Nephron progenitor cell (in vitro differentiated cells): ENCODE measurements at regions not wholly inside any gene's neighbourhood (a gene's known extent, or its start where the extent isn't known, plus 50 kb on each side); places are given as distances from the start of the nearest gene placed in this dataset.
A peak's percentile ranks its signal among the peaks of the same experiment; 100 is the strongest.

Experiments used
- DNase-seq: peaks from one replicate; pipeline ENCODE4 v3.0.0; 2021
- H3K27ac Mint-ChIP-seq: 2 replicates; pipeline ENCODE4 v1.8.0; 2021; ENCODE audit warnings: mild to moderate bottlenecking, moderate library complexity, mixed read lengths
- H3K27me3 Mint-ChIP-seq: 2 replicates; pipeline ENCODE4 v1.8.0; 2021; ENCODE audit warnings: mild to moderate bottlenecking, low read depth, mixed read lengths; ENCODE audit not compliant: poor library complexity
- H3K36me3 Mint-ChIP-seq: 2 replicates; pipeline ENCODE4 v1.8.0; 2021; ENCODE audit warnings: low read depth, mixed read lengths
- H3K4me1 Mint-ChIP-seq: 2 replicates; pipeline ENCODE4 v1.8.0; 2021; ENCODE audit warnings: mixed read lengths
- H3K4me3 Mint-ChIP-seq: 2 replicates; pipeline ENCODE4 v1.8.0; 2021; ENCODE audit warnings: mild to moderate bottlenecking, moderate library complexity, mixed read lengths
- H3K9me3 Mint-ChIP-seq: 2 replicates; pipeline ENCODE4 v1.8.0; 2021; ENCODE audit warnings: mild to moderate bottlenecking, moderate library complexity, mixed read lengths
- TF ChIP-seq, protein P1 (sequence below): fragments of 200-600 bp; sonication (generic); IDR thresholded peaks from 2 replicates; pipeline ENCODE4 v1.5.0; 2021; ENCODE audit warnings: antibody characterized with exemption

- Mint-ChIP-seq H3K4me3 (no peak overlapping the region), H3K9me3 (peaks cover 7% of the 10 kb centered on the region), H3K27me3 (peaks cover 8% of the 10 kb centered on the region), H3K36me3 (no peaks in the 10 kb centered on the region), H3K4me1 (peaks cover 72% of the 10 kb centered on the region), H3K27ac (no peak overlapping the region)
- TF ChIP-seq, protein P1, sequence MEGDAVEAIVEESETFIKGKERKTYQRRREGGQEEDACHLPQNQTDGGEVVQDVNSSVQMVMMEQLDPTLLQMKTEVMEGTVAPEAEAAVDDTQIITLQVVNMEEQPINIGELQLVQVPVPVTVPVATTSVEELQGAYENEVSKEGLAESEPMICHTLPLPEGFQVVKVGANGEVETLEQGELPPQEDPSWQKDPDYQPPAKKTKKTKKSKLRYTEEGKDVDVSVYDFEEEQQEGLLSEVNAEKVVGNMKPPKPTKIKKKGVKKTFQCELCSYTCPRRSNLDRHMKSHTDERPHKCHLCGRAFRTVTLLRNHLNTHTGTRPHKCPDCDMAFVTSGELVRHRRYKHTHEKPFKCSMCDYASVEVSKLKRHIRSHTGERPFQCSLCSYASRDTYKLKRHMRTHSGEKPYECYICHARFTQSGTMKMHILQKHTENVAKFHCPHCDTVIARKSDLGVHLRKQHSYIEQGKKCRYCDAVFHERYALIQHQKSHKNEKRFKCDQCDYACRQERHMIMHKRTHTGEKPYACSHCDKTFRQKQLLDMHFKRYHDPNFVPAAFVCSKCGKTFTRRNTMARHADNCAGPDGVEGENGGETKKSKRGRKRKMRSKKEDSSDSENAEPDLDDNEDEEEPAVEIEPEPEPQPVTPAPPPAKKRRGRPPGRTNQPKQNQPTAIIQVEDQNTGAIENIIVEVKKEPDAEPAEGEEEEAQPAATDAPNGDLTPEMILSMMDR = no peak
- no peak for DNase-seq
Measured at GRCh38 chr1:208942394-208943130, 641.0 kb upstream of the CAMK1G start.

- H3K27me3 Mint-ChIP-seq = peaks cover 8% of the 10 kb centered on the region
- peak overlapping the region; percentile 33 for H3K4me3 Mint-ChIP-seq
- TF ChIP-seq, protein P1 = no peak
- DNase-seq = peak; percentile 29
- peaks cover 11% of the 10 kb centered on the region for H3K9me3 Mint-ChIP-seq
- peaks cover 66% of the 10 kb centered on the region for H3K4me1 Mint-ChIP-seq
- no peak overlapping the region for H3K27ac Mint-ChIP-seq
- H3K36me3 Mint-ChIP-seq = peaks cover 5% of the 10 kb centered on the region
Measured at GRCh38 chr1:208943291-208943690, 640.2 kb upstream of the CAMK1G start.

- no peak for DNase-seq
- Mint-ChIP-seq H3K36me3 (peaks cover 9% of the 10 kb centered on the region), H3K27me3 (peaks cover 10% of the 10 kb centered on the region), H3K4me1 (peaks cover 54% of the 10 kb centered on the region), H3K4me3 (no peak overlapping the region), H3K9me3 (peaks cover 18% of the 10 kb centered on the region), H3K27ac (peak overlapping the region; percentile 86)
- TF ChIP-seq, protein P1 = no peak
Measured at GRCh38 chr1:208944981-208945451, 638.5 kb upstream of the CAMK1G start.

GRCh38 chr1:208950206-208950605, 633.3 kb upstream of the CAMK1G start:
- Mint-ChIP-seq H3K36me3 (peaks cover 9% of the 10 kb centered on the region), H3K4me3 (no peak overlapping the region), H3K27ac (no peak overlapping the region), H3K27me3 (peaks cover 3% of the 10 kb centered on the region), H3K4me1 (peaks cover 57% of the 10 kb centered on the region), H3K9me3 (peaks cover 18% of the 10 kb centered on the region)
- DNase-seq = no peak
- TF ChIP-seq, protein P1 = no peak

DNA sequence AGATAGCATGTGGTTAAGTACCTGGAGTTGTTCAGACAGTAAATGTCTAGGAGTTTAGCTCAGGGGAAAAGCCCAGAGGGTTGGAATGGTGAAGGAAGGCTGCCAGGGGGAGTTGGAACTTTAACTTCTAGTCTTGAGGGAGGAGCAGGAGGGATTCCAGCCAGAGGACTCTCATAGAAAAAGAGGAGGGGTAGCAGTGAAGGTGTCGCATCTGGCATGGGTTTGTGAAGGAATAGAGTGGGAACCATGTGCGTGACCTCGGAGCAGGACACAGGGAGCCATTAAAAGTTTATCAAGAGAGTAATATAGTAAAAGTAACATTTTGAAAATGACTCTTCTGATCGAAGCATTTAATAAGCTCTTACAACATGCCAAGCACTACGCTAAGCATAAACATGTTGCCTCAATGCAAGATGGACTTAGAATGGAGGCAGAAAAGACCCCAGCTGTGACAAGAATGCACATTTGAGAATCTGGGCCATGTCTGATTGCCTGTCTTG, 632.4 kb upstream of the CAMK1G start:
- Mint-ChIP-seq H3K27ac (peak overlapping the region; percentile 19), H3K4me3 (no peak overlapping the region), H3K4me1 (peaks cover 54% of the 10 kb centered on the region), H3K36me3 (peaks cover 9% of the 10 kb centered on the region), H3K27me3 (peaks cover 3% of the 10 kb centered on the region), H3K9me3 (peaks cover 18% of the 10 kb centered on the region)
- DNase-seq = no peak
- TF ChIP-seq, protein P1 = no peak

- Mint-ChIP-seq H3K4me3 (peak overlapping the region; percentile 6), H3K27me3 (peaks cover 3% of the 10 kb centered on the region), H3K36me3 (peaks cover 14% of the 10 kb centered on the region)
Measured at GRCh38 chr1:208951908-208952307, 631.6 kb upstream of the CAMK1G start.

More at GRCh38 chr1:208951908-208952307, 631.6 kb upstream of the CAMK1G start:
- H3K9me3 Mint-ChIP-seq = peaks cover 25% of the 10 kb centered on the region
- TF ChIP-seq, protein P1 = no peak
- peak; percentile 32 for DNase-seq
- peak overlapping the region; percentile 97 for H3K27ac Mint-ChIP-seq
- peaks cover 45% of the 10 kb centered on the region for H3K4me1 Mint-ChIP-seq
